Right cardiac atrium (tissue), 5 donors: ENCODE measurements at regions not wholly inside any gene's neighbourhood (a gene's known extent, or its start where the extent isn't known, plus 50 kb on each side); places are given as distances from the start of the nearest gene placed in this dataset.
"Not testable (repeated sequence)": the region's sequence is repeated elsewhere in the genome, so short reads cannot be mapped to it uniquely, and the experiment has no call there.

Experiments
- ATAC-seq, 2 donors: fragments of 200-7000 bp; cut with Tn5 transposase; one replicate each; pipeline versions ENCODE4 v1.8.0 to v1.9.1; 2020; ENCODE audit warnings: moderate library complexity in 2 of 2, mild to moderate bottlenecking in 1 of 2
- DNase-seq, 3 donors: peaks; one replicate each; pipeline ENCODE4 v3.0.0-alpha.2; 2020
- H3K27ac ChIP-seq: one replicate; pipeline ENCODE4 v1.5.1; 2013; ENCODE audit warnings: mild to moderate bottlenecking, low read length, control low read depth, moderate library complexity
- H3K27me3 ChIP-seq: one replicate; pipeline ENCODE4 v1.6.1; 2013; ENCODE audit not compliant: control insufficient read depth, insufficient read depth
- H3K4me1 ChIP-seq: one replicate; pipeline ENCODE4 v1.6.1; 2013; ENCODE audit warnings: low read length; ENCODE audit not compliant: control insufficient read depth, insufficient read depth
- H3K4me3 ChIP-seq: one replicate; pipeline ENCODE4 v1.5.1; 2013; ENCODE audit warnings: low read length, control low read depth
- H3K9me3 ChIP-seq: one replicate; pipeline ENCODE4 v1.6.1; 2013; ENCODE audit warnings: low read length; ENCODE audit not compliant: control insufficient read depth
- WGBS: extraction: QIAGEN DNeasy Blood & Tissue Kit; methylation state at CpG from one replicate; pipeline ENCODE4 v1.1.7; 2013; 5-methylcytosine and 5-hydroxymethylcytosine counted together
- intact Hi-C, 4 donors: fragments of 100-400 bp; cut with DNase I; formaldehyde crosslinking; loops; one replicate each; pipeline versions ENCODE4 v1.11.0 to v1.14.0; 2022 to 2023
- donor health status: healthy with polysubstance abuse.
- donor health status: DM: no; HTN: yes; CAD: no.
- donor health status: DM: no; HTN: no; CAD: no.
- donor health status: DM: no; HTN: yes; CAD: no; lungs with severe emphysema.
- donor health status: DM: yes; HTN: yes; CAD: no.

- Histone ChIP-seq H3K27me3 (no peaks in the 10 kb centered on the region), H3K4me3 (no peak overlapping the region), H3K27ac (no peak overlapping the region), H3K9me3 (no peaks in the 10 kb centered on the region), H3K4me1 (no peaks in the 10 kb centered on the region)
- DNase-seq = no peak
- 92% methylated on average over 2 of the region's 2 CpGs for WGBS
- ATAC-seq = no peak
- intact Hi-C loops = no loop called here
Measured at GRCh38 chr14:82811246-82811645, 1277.6 kb upstream of the SEL1L start.

GRCh38 chr14:82814339-82814738 is 1280.7 kb upstream of the SEL1L start:
- H3K9me3 ChIP-seq, intact Hi-C loops, ATAC-seq, H3K4me1 ChIP-seq, H3K27ac ChIP-seq, H3K4me3 ChIP-seq, H3K27me3 ChIP-seq: not testable (repeated sequence)
- peak in 2 of 3 donors; percentile 31 to 51 for DNase-seq
- WGBS = 96% methylated on average over 28 of the region's 28 CpGs

DNA sequence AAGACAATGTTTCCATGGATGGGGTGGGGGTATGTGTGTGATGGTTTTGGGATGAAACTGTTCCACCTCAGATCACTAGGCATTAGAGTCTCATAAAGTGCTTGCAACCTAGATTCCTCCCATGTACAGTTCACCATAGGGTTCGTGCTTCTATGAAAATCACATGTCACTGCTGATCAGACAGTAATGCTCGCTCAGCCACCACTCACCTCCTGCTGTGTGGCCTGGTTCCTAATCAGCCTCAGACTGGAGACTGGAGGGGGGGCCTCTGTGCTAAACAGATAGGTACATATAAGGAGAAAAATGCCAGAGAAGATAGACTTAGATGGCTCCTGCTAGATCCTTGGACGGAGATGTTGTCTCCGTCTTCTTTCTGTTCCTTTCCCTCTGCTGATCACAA is 1296.9 kb upstream of the SEL1L start:
- H3K4me3 ChIP-seq = no peak overlapping the region
- WGBS = 81% methylated on average over 4 of the region's 4 CpGs
- ATAC-seq (no peak), DNase-seq (no peak)
- H3K27ac ChIP-seq = no peak overlapping the region
- H3K9me3 ChIP-seq = no peaks in the 10 kb centered on the region
- H3K27me3 ChIP-seq = no peaks in the 10 kb centered on the region
- H3K4me1 ChIP-seq = no peaks in the 10 kb centered on the region
- intact Hi-C loops = no loop called here

DNA sequence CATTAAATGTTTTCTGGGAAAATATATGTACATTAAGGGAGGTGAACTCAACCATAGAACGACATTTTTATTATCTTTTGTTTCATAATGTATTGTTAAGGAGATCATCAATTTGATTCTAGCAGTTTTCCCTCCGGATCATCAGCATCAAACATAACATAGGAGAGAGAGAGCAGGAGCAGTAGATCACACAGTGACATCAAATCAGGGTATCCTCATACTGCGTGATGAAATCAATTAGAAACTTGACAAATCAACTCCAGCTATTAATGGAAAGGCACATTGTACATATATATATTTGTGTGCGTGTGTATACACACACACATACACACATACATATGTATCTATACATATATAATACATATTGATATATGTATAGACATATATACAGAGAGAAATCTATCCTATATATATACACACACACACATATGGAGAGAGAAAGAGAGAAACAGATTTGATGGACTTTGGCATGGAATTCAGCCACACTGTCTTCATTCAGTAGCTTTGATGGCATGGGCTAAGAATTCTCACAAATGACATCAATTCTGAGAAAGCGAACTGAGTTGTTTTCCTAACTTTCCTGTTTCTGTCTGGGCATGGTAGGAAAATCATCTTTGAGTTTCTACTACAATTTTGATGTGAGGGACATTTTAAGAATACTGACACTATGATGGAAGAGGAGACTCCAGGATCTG is 1302.8 kb upstream of the SEL1L start:
- H3K9me3 ChIP-seq = no peaks in the 10 kb centered on the region
- no peaks in the 10 kb centered on the region for H3K4me1 ChIP-seq
- no peaks in the 10 kb centered on the region for H3K27me3 ChIP-seq
- 89% methylated on average over 5 of the region's 5 CpGs for WGBS
- ATAC-seq (no peak), DNase-seq (no peak)
- H3K27ac ChIP-seq = no peak overlapping the region
- no peak overlapping the region for H3K4me3 ChIP-seq
- intact Hi-C loops = no loop called here

- no peak for ATAC-seq
- Histone ChIP-seq H3K27me3 (no peaks in the 10 kb centered on the region), H3K4me3 (no peak overlapping the region), H3K9me3 (no peaks in the 10 kb centered on the region), H3K4me1 (no peaks in the 10 kb centered on the region), H3K27ac (no peak overlapping the region)
- intact Hi-C loops = no loop called here
- WGBS = 63% methylated on average over 3 of the region's 3 CpGs
- DNase-seq = no peak
Measured at GRCh38 chr14:82837611-82838140, 1304.0 kb upstream of the SEL1L start.

DNA sequence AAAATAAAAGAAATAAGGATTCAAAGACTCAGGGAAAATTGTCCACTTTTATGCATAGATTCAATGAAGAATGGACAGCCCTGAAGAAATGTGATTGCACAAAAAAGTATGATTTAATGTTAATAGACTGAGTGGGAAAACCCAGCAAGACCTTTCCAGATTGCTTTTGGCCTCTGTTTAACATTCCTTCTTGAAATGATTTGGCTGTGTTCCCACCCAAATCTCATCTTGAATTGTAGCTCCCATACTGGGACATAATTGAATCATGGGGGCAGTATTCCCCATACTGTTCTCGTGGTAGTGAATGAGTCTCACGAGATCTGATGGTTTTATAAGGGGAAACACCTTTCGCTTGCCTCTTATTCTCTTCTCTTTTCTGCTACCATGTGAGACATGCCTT is 1316.9 kb upstream of the SEL1L start:
- no peak for ATAC-seq
- no peak overlapping the region for H3K27ac ChIP-seq
- WGBS = 61% methylated on average over 3 of the region's 3 CpGs

DNA sequence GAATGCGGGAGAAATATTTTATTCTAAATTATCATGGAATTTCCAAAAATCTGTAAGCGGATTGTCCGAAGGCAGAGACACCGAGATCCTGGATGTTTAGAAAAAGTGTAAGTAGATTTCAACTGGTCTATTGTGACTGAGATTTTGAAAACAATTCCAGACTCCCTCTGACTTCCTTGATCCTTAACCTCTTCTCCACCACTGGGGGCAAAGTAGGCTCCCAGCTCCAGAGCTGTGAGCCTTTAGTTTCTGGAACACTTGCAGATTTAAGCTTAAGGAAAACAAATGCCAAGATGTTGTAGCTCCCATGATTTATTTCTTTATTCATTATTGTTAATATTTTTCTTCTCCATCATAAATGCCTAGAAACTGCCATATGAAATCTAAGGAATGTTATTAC is 1320.5 kb upstream of the SEL1L start:
- DNase-seq (no peak), ATAC-seq (no peak)
- Histone ChIP-seq H3K9me3 (no peaks in the 10 kb centered on the region), H3K4me3 (no peak overlapping the region), H3K27me3 (no peaks in the 10 kb centered on the region), H3K27ac (no peak overlapping the region), H3K4me1 (no peaks in the 10 kb centered on the region)
- intact Hi-C loops = no loop called here
- WGBS = 81% methylated on average over 4 of the region's 4 CpGs

More for the DNA sequence above, 1316.9 kb upstream of the SEL1L start:
- H3K27me3 ChIP-seq = no peaks in the 10 kb centered on the region
- no peak for DNase-seq
- H3K4me1 ChIP-seq = no peaks in the 10 kb centered on the region
- no peak overlapping the region for H3K4me3 ChIP-seq
- H3K9me3 ChIP-seq = no peaks in the 10 kb centered on the region
- intact Hi-C loops = no loop called here

GRCh38 chr14:82854901-82855300 is 1321.2 kb upstream of the SEL1L start:
- DNase-seq (no peak), ATAC-seq (no peak)
- intact Hi-C loops = no loop called here
- Histone ChIP-seq H3K27me3 (no peaks in the 10 kb centered on the region), H3K9me3 (no peaks in the 10 kb centered on the region), H3K4me3 (no peak overlapping the region), H3K4me1 (no peaks in the 10 kb centered on the region), H3K27ac (no peak overlapping the region)
- 28% methylated on average over 1 of the region's 1 CpG for WGBS

DNA sequence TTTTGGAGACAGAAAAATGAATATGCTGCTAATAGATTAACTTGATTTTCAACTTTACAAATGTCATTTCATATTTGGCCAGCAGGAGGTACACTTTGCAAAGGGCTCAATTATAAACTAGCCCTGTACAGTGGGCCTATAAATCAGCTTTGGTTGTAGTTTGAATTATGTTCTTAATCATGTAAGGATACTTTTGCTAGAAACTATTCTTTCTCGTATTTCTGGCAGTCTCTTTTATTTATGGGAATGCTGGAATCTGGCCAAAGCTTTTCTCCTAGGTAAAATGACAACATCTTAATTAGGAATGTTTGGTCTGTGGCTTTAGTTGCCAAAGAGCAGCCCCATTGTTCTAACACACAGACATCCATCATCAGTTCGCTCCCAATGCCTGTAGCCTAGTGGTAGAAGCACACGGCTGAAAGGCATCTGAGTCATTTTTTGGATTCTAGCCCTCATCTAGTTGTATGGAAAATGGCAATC is 1322.3 kb upstream of the SEL1L start:
- intact Hi-C loops = no loop called here
- Histone ChIP-seq H3K27me3 (no peaks in the 10 kb centered on the region), H3K4me3 (no peak overlapping the region), H3K9me3 (no peaks in the 10 kb centered on the region), H3K4me1 (no peaks in the 10 kb centered on the region), H3K27ac (no peak overlapping the region)
- DNase-seq = no peak
- no peak for ATAC-seq
- 25% methylated on average over 3 of the region's 3 CpGs for WGBS

DNA sequence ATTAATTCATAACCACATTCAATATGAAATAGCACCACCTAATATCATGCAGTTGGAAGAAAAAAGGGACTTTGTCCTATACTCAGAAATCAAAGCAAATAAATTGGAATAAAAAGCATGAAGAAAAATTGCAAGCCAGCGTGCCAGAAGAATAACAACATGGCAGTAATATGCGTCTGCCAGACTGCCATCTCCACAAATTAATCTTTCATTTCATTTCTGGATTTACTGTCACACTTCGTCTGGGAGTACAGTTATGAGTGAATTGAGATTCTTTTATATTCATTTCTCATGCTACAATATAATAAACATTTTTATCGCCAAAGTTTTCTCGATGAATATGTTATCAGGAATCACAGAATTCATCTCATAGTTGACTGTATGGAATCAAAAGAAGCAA is 1327.7 kb upstream of the SEL1L start:
- no peaks in the 10 kb centered on the region for H3K27me3 ChIP-seq
- WGBS = 84% methylated on average over 5 of the region's 5 CpGs
- H3K9me3 ChIP-seq = no peaks in the 10 kb centered on the region
- ATAC-seq (no peak), DNase-seq (no peak)
- no peak overlapping the region for H3K27ac ChIP-seq
- intact Hi-C loops = no loop called here
- H3K4me1 ChIP-seq = no peaks in the 10 kb centered on the region
- no peak overlapping the region for H3K4me3 ChIP-seq

DNA sequence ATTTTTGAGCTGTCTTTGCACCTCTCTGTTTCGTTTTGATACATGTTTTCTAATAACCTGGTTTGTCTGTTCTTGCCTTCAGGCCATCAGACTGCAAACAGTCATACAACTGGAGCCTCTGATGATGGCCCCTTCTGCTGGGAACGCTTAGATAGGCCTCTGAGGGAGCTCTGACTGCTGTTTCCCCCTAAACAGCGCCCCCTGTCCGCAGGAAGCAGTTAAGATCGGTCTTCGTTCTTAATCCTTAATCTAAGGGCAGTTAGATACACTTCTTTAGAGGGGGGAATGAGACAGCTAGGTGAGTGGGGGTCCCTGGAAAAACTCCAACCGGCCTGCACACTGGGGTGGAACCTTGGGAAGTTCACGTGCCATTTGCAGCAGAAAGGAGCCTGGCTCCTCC is 1338.8 kb upstream of the SEL1L start:
- Histone ChIP-seq H3K4me1 (no peaks in the 10 kb centered on the region), H3K27me3 (no peaks in the 10 kb centered on the region), H3K27ac (no peak overlapping the region), H3K9me3 (no peaks in the 10 kb centered on the region), H3K4me3 (no peak overlapping the region)
- ATAC-seq = no peak
- no peak for DNase-seq
- intact Hi-C loops = no loop called here
- 51% methylated on average over 8 of the region's 8 CpGs for WGBS

- no peak overlapping the region for H3K4me3 ChIP-seq
- DNase-seq (no peak), ATAC-seq (no peak)
- WGBS = 73% methylated on average over 3 of the region's 3 CpGs
- no peaks in the 10 kb centered on the region for H3K27me3 ChIP-seq
- no peaks in the 10 kb centered on the region for H3K4me1 ChIP-seq
- no peak overlapping the region for H3K27ac ChIP-seq
- H3K9me3 ChIP-seq = no peaks in the 10 kb centered on the region
- intact Hi-C loops = no loop called here
Measured at GRCh38 chr14:82878951-82879350, 1345.3 kb upstream of the SEL1L start.
